ENCODE measurements at regions not wholly inside any gene's neighbourhood (a gene's known extent, or its start where the extent isn't known, plus 50 kb on each side); places are given as distances from the start of the nearest gene placed in this dataset.

GRCh38 chr1:239786464-239786863, 305.2 kb upstream of the FMN2 start:
- Histone ChIP-seq H3K9ac (ENCODE audit: low read depth, low read length) (no peak overlapping the region), H4K20me1 (ENCODE audit: insufficient read depth, low read length) (no peaks in the 10 kb centered on the region), H2BK15ac (ENCODE audit: low read depth, low read length) (no peak overlapping the region), H3K23ac (ENCODE audit: low read depth, low read length) (no peak overlapping the region), H3K14ac (replicated peaks; ENCODE audit: low read depth, low read length) (no peak overlapping the region), H4K8ac (ENCODE audit: low read depth in 2 of 2, low read length in 2 of 2) (no peak overlapping the region), H2AK5ac (ENCODE audit: low read depth, low read length) (no peak overlapping the region), H2AFZ (replicated peaks; ENCODE audit: low read length, poor library complexity) (no peak overlapping the region), H3K56ac (ENCODE audit: extremely low read depth, insufficient read depth, low read length) (no peak overlapping the region), H3K27me3 (ENCODE audit: control insufficient read depth, insufficient read depth, low read length) (no peaks in the 10 kb centered on the region), H3K4me1 (ENCODE audit: control insufficient read depth, insufficient read depth, low read length) (no peaks in the 10 kb centered on the region), H3K4me2 (ENCODE audit: low read depth, low read length) (no peak overlapping the region), H3K9me1 (ENCODE audit: insufficient read depth, low read length) (no peaks in the 10 kb centered on the region), H3K9me3 (ENCODE audit: control insufficient read depth, insufficient read depth, low read length) (peaks cover 2% of the 10 kb centered on the region; the same call in 1 of the 2 replicates), H2BK5ac (ENCODE audit: low read depth, low read length, poor library complexity, severe bottlenecking) (no peak overlapping the region), H4K5ac (ENCODE audit: low read depth, low read length) (no peak overlapping the region), H3K27ac (ENCODE audit: insufficient read depth, low read length) (no peak overlapping the region), H2BK20ac (ENCODE audit: low read depth, low read length) (no peak overlapping the region), H3K18ac (ENCODE audit: low read depth, low read length) (no peak overlapping the region), H2AK9ac (replicated peaks; ENCODE audit: low read depth, low read length, poor library complexity) (peak overlapping the region; percentile 24), H3K4ac (ENCODE audit: low read depth, low read length) (no peak overlapping the region), H3K79me1 (ENCODE audit: low read depth in 1 of 2, low read length in 2 of 2) (no peaks in the 10 kb centered on the region), H3K36me3 (ENCODE audit: control insufficient read depth, insufficient read depth, low read length) (no peaks in the 10 kb centered on the region), H3K4me3 (ENCODE audit: insufficient read depth, low read depth, low read length) (no peak overlapping the region), H2BK120ac (ENCODE audit: low read depth, low read length) (no peak overlapping the region), H4K91ac (ENCODE audit: insufficient read depth, low read depth, low read length) (no peak overlapping the region)
- TF ChIP-seq USF2 (IDR thresholded peaks at IDR 0.05; ENCODE audit: low read depth, low read length) (no peak), RCOR1 (IDR thresholded peaks at IDR 0.05; ENCODE audit: insufficient replicate concordance, low read length) (no peak), RAD21 (IDR thresholded peaks at IDR 0.05; ENCODE audit: low read length) (no peak), CEBPB (IDR thresholded peaks at IDR 0.05; ENCODE audit: low read depth, low read length) (no peak), FOS (IDR thresholded peaks at IDR 0.05; ENCODE audit: low read depth, low read length) (no peak), MXI1 (IDR thresholded peaks at IDR 0.05; ENCODE audit: borderline replicate concordance, low read depth, low read length) (no peak), MAZ (IDR thresholded peaks at IDR 0.05; ENCODE audit: borderline replicate concordance, low read depth, low read length) (no peak), NFE2L2 (IDR thresholded peaks at IDR 0.05; ENCODE audit: low read depth, low read length) (no peak), BHLHE40 (IDR thresholded peaks at IDR 0.05; ENCODE audit: low read depth, low read length) (no peak), MAFK (IDR thresholded peaks at IDR 0.05; ENCODE audit: low read depth, low read length) (no peak), SMC3 (IDR thresholded peaks at IDR 0.05; ENCODE audit: low read depth, low read length) (no peak), CTCF (conservative IDR thresholded peaks at IDR 0.05; ENCODE audit: low read depth, low read length) (no peak), POLR2A (IDR thresholded peaks at IDR 0.05; ENCODE audit: low read depth, low read length) (no peak), ELK1 (IDR thresholded peaks at IDR 0.05; ENCODE audit: borderline replicate concordance, low read depth, low read length) (no peak), CHD1 (IDR thresholded peaks at IDR 0.05; ENCODE audit: low read depth, low read length) (no peak), RFX5 (IDR thresholded peaks at IDR 0.05; ENCODE audit: low read depth, low read length) (no peak)
- 65% methylated on average over 5 of the region's 10 CpGs; no CpG with 5 or more reads in 1 of the 2 experiments for WGBS, 2 experiments (ENCODE audit: extremely low coverage in 2 of 2, insufficient read length in 1 of 2)
- ChIA-PET POLR2A (ENCODE audit: unreplicated experiment) (no interaction called here), CTCF (interaction anchor here (0.8 kb wide), 1 partner anchor 711 kb away, joined by 3 read pairs; no protein-coding TSS in a partner anchor)
- in situ Hi-C loops (cut with MboI; ENCODE audit: low sequenced_read_pairs) (no loop called here), dilution Hi-C loops (cut with HindIII; ENCODE audit: low sequenced_read_pairs, unreplicated experiment) (no loop called here), intact Hi-C loops (cut with micrococcal nuclease) (no loop called here)
- DNase-seq = no peak
- ATAC-seq (ENCODE audit: low read depth) = no peak
- BruUV-seq (replicated peaks) = no TSS peak

Data from IMR-90 (cell line).